ENCODE measurements at regions not wholly inside any gene's neighbourhood (a gene's known extent, or its start where the extent isn't known, plus 50 kb on each side); places are given as distances from the start of the nearest gene placed in this dataset.
A peak's percentile ranks its signal among the peaks of the same experiment; 100 is the strongest.

- TF ChIP-seq ZSCAN18 (tag by site-specific recombination; IDR thresholded peaks at IDR 0.05) (no peak), PRDM10 (tag by site-specific recombination; IDR thresholded peaks at IDR 0.05) (peak; percentile 58; the same call in 1 of the 2 replicates), ZEB2 (tag by site-specific recombination; IDR thresholded peaks at IDR 0.05) (peak; percentile 25; the same call in 1 of the 2 replicates), BCL6B (tag by site-specific recombination; IDR thresholded peaks at IDR 0.05) (no peak), KLF8 (tag by site-specific recombination; IDR thresholded peaks at IDR 0.05) (0 out of 2 replicates have a peak, but pooled peaks have one; percentile 45), ZNF335 (tag by site-specific recombination; conservative IDR thresholded peaks at IDR 0.05) (0 out of 2 replicates have a peak, but pooled peaks have one; percentile 27), ZNF311 (tag by site-specific recombination; IDR thresholded peaks at IDR 0.05; ENCODE audit: borderline replicate concordance) (no peak), SETDB1 (IDR thresholded peaks at IDR 0.05; ENCODE audit: insufficient read length, low read length) (no peak), ZBTB26 (tag by site-specific recombination; optimal IDR thresholded peaks at IDR 0.05) (no peak), GLIS1 (tag by site-specific recombination; IDR thresholded peaks at IDR 0.05) (no peak), ZBTB21 (tag by site-specific recombination; IDR thresholded peaks at IDR 0.05) (peak; percentile 75), ZNF184 (tag by site-specific recombination; IDR thresholded peaks at IDR 0.05) (0 out of 2 replicates have a peak, but pooled peaks have one; percentile 42), ZSCAN23 (tag by site-specific recombination; IDR thresholded peaks at IDR 0.05) (no peak), ZNF398 (tag by site-specific recombination; IDR thresholded peaks at IDR 0.05) (peak; percentile 37; the same call in 1 of the 2 replicates), ZNF596 (tag by site-specific recombination; IDR thresholded peaks at IDR 0.05) (no peak), SP3 (tag by site-specific recombination; IDR thresholded peaks at IDR 0.05) (peak; percentile 40; the same call in 1 of the 2 replicates), ZNF366 (tag by site-specific recombination; conservative IDR thresholded peaks at IDR 0.05) (peak; percentile 78), EGR2 (tag by site-specific recombination; IDR thresholded peaks at IDR 0.05; ENCODE audit: low read depth) (no peak), ZSCAN16 (tag by site-specific recombination; IDR thresholded peaks at IDR 0.05) (no peak), ZBTB20 (tag by site-specific recombination; IDR thresholded peaks at IDR 0.05) (no peak), ZNF280D (tag by site-specific recombination; IDR thresholded peaks at IDR 0.05) (no peak), ZNF558 (tag by site-specific recombination; IDR thresholded peaks at IDR 0.05) (0 out of 2 replicates have a peak, but pooled peaks have one; percentile 30), ZNF629 (tag by site-specific recombination; IDR thresholded peaks at IDR 0.05) (peak; percentile 84), ZNF791 (tag by site-specific recombination; IDR thresholded peaks at IDR 0.05) (no peak), HOXA7 (CRISPR knock-in tag; IDR thresholded peaks at IDR 0.05; ENCODE audit: borderline replicate concordance) (no peak)
These were observed 226.7 kb downstream of the RFC3 start (continued) for GRCh38 chr13:34044660-34045080.
